Right kidney (tissue), 1 donor: ENCODE measurements at regions not wholly inside any gene's neighbourhood (a gene's known extent, or its start where the extent isn't known, plus 50 kb on each side); places are given as distances from the start of the nearest gene placed in this dataset.

Experiments
- DNase-seq: peaks from one replicate; pipeline ENCODE4 v3.0.0-alpha.2; 2016

DNA sequence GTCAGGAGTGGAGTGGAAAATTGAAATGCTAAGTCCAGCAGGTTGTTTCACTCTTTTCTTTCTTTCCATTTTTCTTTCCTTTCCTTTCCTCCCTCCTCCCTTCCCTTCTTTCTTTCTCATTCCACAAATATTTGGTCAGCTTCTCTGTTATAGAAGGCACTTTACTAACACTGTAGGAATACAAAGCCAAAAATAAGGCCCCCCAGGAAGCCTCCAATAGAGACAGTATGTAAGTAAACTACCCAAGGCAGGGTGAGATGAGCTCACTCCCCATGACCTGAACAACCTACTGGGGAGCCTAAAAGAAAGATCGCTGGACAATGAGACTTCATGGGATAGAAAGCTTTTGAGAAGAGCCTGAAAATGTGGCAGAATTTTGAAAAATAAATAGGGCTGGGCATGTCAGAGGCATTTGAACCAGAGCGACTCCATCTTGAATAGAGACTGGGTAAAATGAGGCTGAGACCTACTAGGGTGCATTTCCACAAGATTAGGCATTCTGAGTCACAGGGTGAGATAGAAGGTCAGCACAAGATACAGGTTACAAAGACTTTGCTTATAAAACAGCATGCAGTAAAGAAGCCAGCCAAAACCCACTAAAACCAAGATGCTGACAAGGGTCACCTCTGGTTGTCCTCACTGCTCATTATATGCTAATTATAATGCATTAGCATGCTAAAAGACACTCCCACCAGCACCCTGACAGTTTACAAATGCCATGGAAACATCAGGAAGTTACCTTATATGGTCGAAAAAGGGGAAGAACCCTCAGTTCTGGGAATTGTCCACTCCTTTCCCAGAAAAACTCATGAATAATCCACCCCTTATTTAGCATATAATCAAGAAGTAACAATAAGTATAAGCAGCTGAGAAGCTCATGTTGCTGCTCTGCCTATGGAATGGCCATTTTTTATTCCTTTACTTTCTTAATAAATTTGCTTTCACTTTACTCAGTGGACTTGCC, 158.9 kb upstream of the EGFLAM start:
- no peak for DNase-seq

DNA sequence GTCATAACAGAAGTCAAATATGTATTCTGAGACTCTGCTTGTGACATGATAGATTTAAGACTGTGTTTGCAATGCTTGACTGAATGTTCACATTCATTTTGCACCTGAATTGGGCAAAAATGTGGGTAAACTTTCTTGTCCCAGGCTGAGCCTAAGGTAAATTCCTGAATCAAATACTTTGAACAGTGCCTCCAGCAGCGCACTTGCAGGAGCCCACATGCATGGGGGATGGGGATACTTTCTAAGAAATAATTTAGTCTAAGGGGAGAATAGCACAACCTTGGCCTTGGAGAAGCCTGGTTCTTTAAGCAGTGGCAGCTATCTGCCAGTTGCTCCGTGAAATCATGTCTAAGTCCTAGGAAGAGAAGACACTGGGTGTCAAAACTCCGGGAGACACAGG, 163.5 kb upstream of the EGFLAM start:
- DNase-seq: no peak

DNA sequence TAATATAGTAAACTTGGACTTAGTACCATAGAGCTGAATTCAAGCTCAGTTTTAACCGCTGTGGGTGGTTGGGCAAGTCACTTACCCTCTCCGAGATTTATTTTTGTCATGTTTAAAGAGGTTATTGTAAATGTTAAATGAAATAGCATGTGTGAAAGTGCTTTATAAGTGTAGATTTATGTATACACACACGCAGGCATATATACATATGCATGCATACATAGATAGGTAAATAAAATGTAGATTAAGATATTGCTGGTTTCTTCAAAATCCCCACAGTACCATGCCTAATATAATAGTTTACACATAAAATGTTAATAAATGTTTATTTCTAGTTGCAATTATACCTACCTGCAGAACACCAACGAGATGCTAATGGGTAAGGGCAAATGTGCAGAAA, 164.5 kb upstream of the EGFLAM start:
- DNase-seq: no peak

DNA sequence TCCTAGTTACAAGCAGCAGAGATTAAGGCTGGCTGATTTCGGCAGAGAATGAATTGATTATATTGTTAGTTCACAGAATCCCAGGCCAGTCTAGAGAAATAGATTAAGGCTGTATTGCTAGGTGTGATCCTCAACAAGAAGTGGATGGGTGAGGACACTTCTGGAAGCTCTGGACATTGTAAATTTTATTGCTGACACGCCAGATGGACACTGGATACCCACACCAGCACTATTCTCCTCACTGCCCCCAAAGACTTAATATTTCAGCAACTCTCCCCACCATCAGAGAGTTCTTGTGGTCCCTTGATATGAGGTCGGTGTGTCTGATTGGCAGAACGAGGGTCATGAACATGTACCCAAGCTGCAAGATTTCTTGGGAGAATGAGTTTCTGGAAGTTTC, 171.6 kb upstream of the EGFLAM start:
- DNase-seq: no peak

DNA sequence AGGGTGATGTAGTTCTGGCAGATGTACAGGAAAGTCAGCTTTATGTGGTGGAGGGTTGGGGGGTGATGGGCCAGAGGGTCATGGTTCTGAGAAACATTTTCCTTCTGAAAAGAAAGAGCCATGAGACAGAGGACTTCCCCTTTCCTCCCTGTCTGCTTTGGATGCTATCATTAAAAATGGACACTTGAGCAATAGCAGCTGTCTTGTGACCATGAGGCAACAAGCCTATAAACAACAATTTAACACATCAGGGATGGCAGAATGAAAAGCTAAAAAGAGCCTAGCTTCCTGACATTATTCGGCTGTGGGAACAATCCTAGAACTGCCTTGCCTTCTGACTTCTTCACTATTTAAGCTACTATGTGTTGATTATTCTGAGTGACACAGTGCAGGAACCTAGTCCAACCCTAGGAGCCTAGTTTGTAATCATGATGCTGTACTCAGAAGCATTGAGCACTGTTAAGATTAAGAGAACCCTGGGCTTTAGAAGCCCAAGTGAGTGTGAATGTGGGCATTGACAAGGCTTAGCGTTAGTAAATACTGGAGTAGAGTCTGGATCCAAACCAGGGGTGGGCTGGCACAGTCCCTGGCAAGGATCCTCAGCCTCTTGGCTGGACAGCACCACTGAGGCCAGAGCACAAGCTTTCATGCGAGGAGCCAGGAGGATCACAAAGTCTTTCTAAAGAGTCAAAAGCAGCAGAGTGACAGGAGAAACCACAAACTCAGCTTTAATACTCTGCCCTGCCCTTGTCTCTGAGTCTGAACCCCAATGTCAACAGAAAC, 178.5 kb upstream of the EGFLAM start:
- no peak for DNase-seq

DNA sequence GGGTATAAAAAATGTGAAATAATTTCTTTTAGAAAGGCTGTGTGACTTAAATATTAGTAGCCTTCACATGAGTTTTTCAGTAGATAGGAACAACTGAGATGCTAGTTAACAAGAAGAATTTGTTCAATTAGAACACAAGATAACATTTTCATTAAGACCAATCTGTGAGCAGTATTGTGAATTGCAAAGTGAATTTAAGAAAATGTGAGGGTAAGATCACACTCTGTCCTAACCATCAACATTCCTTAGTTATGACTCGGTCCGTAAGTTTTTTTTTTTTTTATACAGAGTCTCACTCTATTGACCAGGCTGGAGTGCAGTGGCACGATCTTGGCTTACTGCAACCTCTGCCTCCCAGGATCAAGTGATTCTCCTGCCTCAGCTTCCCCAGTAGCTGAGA, 180.2 kb upstream of the EGFLAM start:
- no peak for DNase-seq

DNA sequence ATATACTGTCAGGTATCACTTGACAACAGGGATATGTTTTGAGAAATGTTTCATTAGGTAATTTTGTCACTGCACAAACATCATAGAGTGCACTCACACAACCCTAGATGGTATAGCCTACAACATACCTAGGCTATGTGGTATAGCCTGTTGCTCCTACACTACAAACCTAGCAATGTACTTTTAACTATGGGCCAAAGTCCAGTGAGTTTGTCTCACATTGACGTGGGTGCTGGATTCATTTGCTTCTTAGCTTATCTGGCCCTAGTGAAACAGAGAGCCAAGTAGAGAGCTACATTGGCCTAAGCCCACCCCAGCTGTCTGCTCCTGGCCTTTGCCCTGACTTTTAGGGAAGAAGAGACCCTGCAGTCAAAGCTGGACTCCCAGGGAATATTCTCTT, 180.7 kb upstream of the EGFLAM start:
- no peak for DNase-seq

DNA sequence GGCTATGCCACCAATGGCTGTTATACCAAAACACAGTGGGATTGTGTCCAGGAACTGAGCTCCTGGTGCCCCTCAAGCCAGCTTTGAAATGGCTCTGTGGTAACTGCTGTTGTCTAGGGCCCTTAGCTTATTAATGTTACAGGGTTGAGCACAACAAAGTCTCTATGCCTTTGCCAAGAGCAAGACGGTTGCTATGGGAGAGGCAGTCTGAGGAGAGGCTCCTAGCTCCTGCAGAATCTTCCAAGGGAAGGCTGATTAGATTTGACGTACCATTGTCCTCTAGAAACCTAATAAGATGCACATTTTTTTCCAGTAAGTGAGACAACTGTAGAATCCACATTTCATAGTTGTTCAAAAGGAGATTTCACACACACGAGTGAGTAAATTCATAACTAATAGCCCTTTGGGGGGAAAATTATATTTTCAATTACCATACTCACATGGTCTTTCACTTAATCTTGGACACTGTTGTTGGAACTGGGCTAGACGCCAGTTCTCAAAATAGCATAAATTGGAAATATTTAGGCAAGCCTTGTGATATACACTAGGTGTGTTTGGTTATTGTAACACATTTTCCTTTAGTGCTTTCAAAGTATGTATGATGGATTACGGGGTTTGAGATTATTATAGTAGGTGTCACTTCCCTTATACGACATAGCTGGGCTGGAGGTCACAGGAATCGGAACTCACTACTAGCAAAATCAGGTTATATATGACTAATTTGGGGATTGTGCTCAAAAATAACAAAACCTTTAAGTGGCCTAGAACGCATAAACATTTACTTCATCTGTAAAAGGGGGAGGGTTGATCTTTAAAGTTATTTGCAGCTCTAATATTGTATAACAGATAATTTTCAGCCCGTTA, 186.3 kb upstream of the EGFLAM start:
- no peak for DNase-seq

DNA sequence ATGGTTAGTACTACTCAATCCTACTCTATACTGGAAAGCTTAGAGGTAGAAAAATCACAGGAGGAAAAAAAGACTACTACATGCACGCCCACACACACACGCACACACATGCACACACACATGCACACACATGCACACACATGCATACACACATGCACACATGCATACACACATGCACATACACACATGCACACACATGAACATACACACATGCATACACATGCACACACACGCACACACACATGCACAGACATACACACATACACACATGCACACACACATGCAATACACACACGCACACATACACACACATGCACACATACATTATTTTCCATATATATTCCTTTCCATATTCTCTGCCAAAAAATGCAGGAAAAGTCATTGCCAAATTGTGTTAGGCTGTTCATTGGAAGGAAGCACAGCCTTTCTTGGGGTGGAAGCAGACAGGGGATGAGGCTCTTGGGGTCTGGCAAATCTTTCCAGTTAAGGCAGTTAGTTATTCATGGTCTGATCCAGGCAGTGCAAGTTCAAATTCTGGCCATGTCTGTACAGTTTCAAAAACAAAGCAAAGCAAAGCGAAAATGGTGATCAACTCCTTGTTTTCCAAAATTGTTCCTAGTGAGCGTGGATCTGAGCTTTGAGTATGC, 187.9 kb upstream of the EGFLAM start:
- no peak for DNase-seq

DNA sequence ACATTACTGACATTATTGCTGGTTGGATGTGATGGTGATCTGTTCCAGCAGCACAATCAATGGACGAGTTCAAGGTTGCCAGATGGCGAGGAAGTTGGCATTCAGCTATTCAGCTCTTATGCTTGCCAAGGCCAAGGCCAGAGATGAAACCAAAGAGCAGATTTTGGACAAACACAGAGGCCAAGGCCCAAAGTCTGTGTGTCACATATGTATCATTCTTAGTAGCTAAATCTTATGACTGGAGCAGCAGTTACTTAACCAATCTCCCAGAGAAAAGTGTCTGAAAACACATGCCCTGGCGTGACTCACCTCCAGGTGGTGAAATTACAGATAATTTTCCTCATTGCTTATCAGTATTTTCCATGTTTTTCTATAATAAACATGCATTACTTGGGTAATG, 189.0 kb upstream of the EGFLAM start:
- DNase-seq: no peak

DNA sequence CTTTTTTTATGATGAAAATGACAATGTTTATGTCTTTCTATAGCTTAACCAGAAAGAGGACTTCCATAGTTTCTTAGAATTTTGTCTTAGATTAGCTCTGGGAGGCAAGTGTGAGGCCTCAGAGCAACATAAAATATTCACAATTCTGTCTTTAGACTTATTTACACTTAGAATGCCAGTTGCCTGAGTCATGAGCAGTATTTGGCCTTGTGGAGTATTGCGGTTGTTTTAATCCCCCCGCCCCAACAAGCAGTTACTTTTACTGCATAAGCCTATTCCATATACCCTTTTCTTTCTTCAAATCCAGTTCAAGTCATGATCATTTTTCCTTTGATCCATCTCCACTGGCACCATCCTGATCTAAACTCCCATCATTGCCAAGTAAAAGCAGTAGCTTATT, 198.0 kb upstream of the EGFLAM start:
- no peak for DNase-seq

DNA sequence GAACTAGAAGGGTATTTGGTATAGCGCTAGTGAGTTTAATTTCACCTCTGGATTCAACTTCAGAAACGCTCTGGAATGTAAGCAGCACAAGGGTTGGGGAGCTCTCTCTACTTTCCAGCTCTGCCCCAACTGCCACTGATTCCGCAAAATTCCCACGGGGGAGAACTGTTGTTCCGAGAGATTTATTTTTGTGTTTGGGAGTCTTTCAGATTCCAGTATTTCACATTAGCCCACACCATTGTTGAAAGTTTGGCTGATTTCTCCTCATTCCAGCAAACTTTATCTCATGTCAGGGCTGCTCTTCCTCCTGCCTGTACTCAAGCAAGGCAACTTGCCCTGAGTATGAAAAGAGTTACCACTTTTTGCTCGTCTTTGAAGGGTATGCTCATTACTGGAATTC, 198.5 kb upstream of the EGFLAM start:
- DNase-seq: no peak

DNA sequence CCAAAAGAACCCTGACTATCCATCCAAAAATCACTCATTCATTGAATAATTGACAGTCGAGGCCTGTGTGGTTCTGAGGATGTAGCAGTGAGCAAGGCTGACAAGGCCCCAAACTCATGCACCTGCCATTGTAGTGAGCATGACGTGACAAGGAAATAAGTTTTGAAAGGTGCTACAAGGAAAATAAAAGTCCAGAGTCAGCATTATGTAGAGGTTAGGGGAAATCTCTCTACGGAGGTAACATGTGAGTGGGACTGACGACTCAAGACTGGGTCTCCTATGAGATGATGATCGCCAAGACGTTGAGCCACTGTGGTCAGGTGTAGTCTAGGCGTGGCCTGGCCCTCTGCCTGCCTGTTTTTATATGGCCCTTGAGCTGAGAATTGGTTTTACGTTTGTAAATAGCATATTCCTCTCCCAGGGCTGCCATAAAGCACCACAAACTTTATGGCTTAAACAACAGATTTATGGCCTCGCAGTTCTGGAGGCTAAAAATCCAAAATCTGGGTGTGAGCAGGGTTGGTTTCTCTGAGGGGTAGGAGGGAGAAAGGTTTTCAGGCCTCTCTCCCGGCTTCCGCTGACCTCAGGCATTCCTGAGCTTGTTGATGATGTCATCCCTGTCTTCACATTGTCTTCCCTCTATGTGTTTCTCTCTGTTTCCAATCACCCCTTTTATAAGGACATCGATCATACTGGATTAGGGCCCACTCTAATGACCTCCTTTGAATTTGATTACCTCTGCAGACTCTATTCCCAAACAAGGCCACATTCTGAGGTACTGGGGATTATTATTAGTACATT, 206.4 kb upstream of the EGFLAM start:
- DNase-seq: no peak

DNA sequence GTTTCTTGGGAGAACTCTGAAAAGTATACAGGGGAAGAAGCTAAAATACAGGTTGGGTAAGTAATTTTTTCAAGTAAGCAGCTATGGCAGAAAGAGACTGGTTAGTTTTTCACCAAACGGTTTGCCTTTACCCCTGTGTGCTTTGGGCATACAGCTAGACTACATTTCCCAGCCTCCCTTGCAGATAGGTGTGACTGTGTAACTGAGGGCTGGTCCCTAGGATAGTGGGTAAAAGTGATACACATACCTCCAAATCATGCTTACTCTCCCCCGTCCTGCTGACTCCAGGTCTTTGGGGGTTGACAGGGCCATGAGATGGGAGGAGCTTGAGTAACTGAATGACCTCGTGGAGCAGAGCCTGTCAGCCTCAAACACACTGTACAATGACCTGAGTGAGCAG, 208.6 kb upstream of the GDNF start:
- DNase-seq: no peak

DNA sequence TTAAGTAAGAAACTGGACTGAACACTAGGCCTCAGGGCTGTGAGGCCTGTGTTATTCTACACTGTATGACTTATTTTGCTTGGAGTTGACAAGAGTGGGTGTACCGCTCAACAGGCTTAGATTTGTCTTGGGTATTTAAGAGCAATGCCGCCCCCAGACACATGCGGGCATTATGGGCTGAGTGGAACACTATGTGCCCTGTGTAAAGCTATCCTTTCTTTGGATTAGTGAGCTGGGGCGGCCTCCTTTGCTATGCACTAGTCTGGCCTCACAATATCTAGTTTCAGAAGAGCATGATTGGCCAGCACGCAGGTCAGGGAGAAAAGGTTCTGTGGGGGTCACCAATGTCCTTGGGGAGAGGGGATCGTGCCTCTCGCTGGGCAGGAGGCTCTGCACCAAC, 206.3 kb upstream of the GDNF start:
- no peak for DNase-seq

DNA sequence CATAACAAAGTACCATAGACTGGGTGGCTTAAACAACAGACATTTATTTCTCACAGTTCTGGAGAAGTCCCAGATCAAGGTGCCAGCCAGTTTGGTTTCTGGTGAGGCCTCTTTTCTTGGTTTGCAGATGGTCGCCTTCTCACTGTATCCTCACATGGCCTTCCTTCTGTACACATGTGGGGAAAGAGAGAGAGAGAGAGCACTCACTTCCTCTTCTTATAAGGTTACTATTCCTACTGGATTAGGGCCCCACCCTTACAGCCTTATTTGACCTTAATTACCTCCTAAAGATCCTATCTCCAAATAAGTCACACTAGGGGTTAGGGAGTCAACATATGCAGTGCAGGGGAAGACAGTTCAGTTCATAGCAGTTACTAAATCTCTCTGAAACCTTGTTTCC, 205.6 kb upstream of the GDNF start:
- no peak for DNase-seq

DNA sequence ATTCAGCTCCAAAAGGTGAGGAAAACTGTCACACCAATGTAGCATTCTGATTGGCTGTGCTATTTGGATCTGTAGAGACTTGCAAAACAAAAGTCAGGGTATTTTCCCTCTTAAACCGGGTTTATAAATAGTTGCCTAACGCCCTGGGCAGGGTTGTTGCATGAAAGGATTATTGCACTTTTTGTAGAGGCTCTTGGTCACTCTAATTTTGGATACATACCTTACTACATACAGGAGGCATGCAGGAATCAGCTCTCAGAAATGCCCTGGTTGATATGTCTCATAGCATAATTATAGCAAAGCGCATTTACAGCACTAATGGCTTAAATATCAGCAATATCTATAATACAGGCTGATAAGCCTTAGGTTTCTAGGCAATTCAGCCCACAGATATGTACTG, 200.0 kb upstream of the GDNF start:
- no peak for DNase-seq

DNA sequence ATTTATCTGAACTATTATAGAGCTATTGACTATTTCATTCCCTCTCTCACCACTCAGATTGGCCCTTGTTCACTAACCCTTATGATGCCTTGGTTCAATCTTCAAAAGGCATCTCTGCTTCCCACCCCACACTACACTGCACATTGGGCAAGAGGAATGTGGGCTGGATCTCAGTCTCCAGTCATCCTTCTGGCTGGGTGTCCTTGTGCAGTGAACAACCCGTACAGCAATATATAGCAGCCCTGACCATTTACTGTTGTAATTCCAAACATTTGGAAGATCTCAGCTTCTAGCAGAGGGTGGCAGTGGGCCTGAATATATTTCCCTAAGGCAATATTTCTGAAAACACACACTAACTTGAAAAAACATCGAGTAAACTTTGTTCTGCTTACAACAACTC, 199.2 kb upstream of the GDNF start:
- no peak for DNase-seq

DNA sequence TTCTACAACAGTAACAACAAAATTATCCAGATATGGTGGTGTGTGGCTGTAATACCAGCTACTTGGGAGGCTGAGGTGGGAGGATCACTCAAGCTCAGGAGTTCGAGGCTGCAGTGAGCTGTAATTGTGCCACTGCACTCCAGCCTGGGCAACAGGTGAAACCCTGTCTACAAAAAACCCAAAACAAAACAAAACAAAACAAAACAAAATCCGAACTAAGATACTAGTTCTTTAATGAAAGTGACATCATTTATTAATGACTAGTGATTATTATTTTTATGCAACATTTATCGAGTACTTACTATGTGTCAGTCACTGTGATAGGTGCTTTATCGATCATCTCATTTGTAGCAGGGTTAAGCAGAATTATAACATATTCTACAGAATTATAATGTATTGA, 196.9 kb upstream of the GDNF start:
- no peak for DNase-seq

DNA sequence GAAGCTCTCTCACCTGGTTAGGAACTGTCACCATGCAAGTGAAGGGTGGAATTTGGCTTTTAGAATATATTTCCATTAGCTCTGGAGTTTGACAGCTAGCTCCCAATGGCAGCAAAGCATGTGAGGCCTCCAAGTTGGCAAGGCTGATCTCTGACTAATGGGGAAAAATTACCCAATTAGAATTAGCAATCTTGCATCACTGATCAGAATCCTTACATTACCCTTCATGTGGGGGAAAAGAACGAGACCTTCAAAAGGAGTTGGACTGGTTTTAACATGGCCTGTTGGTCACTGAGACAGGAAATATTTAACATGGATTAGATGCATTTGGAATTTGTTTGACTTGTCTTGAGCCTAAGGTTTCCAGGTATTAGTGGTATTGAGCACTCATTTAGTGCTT, 192.3 kb upstream of the GDNF start:
- DNase-seq: no peak

DNA sequence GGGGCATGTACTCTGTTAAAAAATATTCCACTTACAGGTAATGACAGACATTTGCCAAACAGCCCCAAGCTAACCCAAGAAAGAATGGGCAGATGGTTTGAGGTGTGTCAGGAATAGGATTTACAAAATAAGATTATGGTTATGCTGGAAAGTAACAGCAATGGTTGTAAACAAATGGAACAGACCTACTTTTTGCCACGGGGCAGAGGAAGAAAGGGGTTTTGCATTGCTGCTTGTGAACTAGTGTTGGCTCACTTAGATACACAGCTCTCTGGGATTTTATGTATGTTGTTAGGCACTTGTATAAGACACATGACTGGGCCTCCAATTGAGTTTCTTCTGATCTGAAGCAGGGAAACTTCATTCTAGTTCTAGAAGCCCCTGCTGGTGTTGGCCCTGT, 191.5 kb upstream of the GDNF start:
- no peak for DNase-seq
